ENCODE measurements at regions not wholly inside any gene's neighbourhood (a gene's known extent, or its start where the extent isn't known, plus 50 kb on each side); places are given as distances from the start of the nearest gene placed in this dataset.

GRCh38 chr11:128048121-128048520, 539.2 kb downstream of the ETS1 start:
- TF ChIP-seq CTCF (IDR thresholded peaks at IDR 0.05): no peak
- TF ChIP-seq POLR2A (IDR thresholded peaks at IDR 0.05): no peak
- TF ChIP-seq POLR2AphosphoS5 (IDR thresholded peaks at IDR 0.05): no peak
- TF ChIP-seq EP300 (IDR thresholded peaks at IDR 0.05): no peak

All from suprapubic skin (tissue), 4 donors.